OCI-LY7 (cell line): ENCODE measurements at regions not wholly inside any gene's neighbourhood (a gene's known extent, or its start where the extent isn't known, plus 50 kb on each side); places are given as distances from the start of the nearest gene placed in this dataset.

ENCODE experiments used
- EZH2phosphoT487 ChIP-seq: fragments of 200-600 bp; sonication (generic); IDR thresholded peaks from 2 replicates; pipeline ENCODE4 v1.6.1; 2018; ENCODE audit warnings: low read depth, borderline replicate concordance, mild to moderate bottlenecking, mixed run types, antibody characterized with exemption, low read length, moderate library complexity, mixed read lengths
- TF ChIP-seq, protein P1 (sequence below): fragments of 200-600 bp; sonication (generic); conservative IDR thresholded peaks from 2 replicates; pipeline ENCODE4 v1.5.1; 2014; ENCODE audit warnings: mild to moderate bottlenecking, antibody characterized with exemption, low read length, moderate library complexity, mixed read lengths

- TF ChIP-seq, protein P1, sequence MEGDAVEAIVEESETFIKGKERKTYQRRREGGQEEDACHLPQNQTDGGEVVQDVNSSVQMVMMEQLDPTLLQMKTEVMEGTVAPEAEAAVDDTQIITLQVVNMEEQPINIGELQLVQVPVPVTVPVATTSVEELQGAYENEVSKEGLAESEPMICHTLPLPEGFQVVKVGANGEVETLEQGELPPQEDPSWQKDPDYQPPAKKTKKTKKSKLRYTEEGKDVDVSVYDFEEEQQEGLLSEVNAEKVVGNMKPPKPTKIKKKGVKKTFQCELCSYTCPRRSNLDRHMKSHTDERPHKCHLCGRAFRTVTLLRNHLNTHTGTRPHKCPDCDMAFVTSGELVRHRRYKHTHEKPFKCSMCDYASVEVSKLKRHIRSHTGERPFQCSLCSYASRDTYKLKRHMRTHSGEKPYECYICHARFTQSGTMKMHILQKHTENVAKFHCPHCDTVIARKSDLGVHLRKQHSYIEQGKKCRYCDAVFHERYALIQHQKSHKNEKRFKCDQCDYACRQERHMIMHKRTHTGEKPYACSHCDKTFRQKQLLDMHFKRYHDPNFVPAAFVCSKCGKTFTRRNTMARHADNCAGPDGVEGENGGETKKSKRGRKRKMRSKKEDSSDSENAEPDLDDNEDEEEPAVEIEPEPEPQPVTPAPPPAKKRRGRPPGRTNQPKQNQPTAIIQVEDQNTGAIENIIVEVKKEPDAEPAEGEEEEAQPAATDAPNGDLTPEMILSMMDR = no peak
- TF ChIP-seq EZH2phosphoT487 = no peak
Measured at GRCh38 chr2:65985986-65986385, 448.9 kb upstream of the MEIS1 start.
